HepG2 (cell line): ENCODE measurements at regions not wholly inside any gene's neighbourhood (a gene's known extent, or its start where the extent isn't known, plus 50 kb on each side); places are given as distances from the start of the nearest gene placed in this dataset.

Experiments used
- ATAC-seq: fragments of 200-7000 bp; cut with Tn5 transposase; 3 replicates; pipeline ENCODE4 v1.9.1; 2020; ENCODE audit warnings: mild to moderate bottlenecking, moderate library complexity
- BruUV-seq: library from RNA; stranded (reverse); fragments of 400-500 nt; replicated peaks from 2 replicates; lab custom pipeline; 2021; lab: Mats Ljungman, UMichigan
- CTCF ChIA-PET: fragments of 300-600 bp; formaldehyde crosslinking; extraction: SDS; loops from one replicate; lab custom pipeline; 2021; ENCODE audit warnings: low total read pairs, inconsistent platforms, low intra/inter-chr PET ratio; lab: Yijun Ruan, JAX
- POLR2A ChIA-PET: fragments of 350-600 bp; sonication (Branson Sonifier 250); formaldehyde crosslinking; loops from one replicate; lab custom pipeline; 2020; ENCODE audit warnings: antibody characterized with exemption, inconsistent platforms; lab: Yijun Ruan, JAX
- DNase-seq: peaks from one replicate; pipeline ENCODE4 v3.0.0-alpha.2; 2015; ENCODE audit warnings: low spot score
- FAIRE-seq: peaks from 3 replicates; lab custom pipeline; 2011; peaks lifted over from hg19 to GRCh38; lab: Jason Lieb, UNC
- H2AFZ ChIP-seq: one replicate; pipeline ENCODE4 v1.6.1; 2011; ENCODE audit warnings: low read length, inconsistent platforms
- H3K27ac ChIP-seq: fragments of 300-600 bp; 3 replicates; pipeline ENCODE4 v1.8.0; 2011; ENCODE audit warnings: mixed run types, mild to moderate bottlenecking, mixed read lengths, low read length, inconsistent platforms; ENCODE audit not compliant: insufficient read depth; ENCODE audit errors: extremely low read length
- H3K27me3 ChIP-seq, 2 experiments: fragments of 200-600 bp in 1 of 2; 2 replicates in 1 of 2; 3 replicates in 1 of 2; pipeline versions ENCODE4 v1.6.0 to v1.8.0; 2011; ENCODE audit warnings: low read length in 2 of 2, mild to moderate bottlenecking in 2 of 2, moderate library complexity in 2 of 2, inconsistent platforms in 1 of 2; ENCODE audit not compliant: insufficient read depth in 2 of 2, control insufficient read depth in 1 of 2
- H3K36me3 ChIP-seq, 2 experiments: fragments of 200-600 bp in 1 of 2; replicated peaks in 1 of 2; 2 replicates in 1 of 2; 3 replicates in 1 of 2; pipeline versions ENCODE4 v1.5.1 to v1.8.0; 2011; ENCODE audit warnings: low read length in 2 of 2, inconsistent platforms in 1 of 2; ENCODE audit not compliant: insufficient read depth in 2 of 2, control insufficient read depth in 1 of 2
- H3K4me1 ChIP-seq: 2 replicates; pipeline ENCODE4 v1.5.1; 2012; ENCODE audit warnings: low read length, inconsistent platforms; ENCODE audit not compliant: insufficient read depth
- H3K4me2 ChIP-seq: 2 replicates; pipeline ENCODE4 v1.6.0; 2011; ENCODE audit warnings: low read depth, low read length, inconsistent platforms
- H3K4me3 ChIP-seq, 3 experiments: fragments of 200-600 bp in 1 of 3; sonication (generic), shearing (Covaris generic) in 1 of 3; replicated peaks in 1 of 3; 2 replicates each; pipeline ENCODE4 v1.5.1; 2011 to 2016; ENCODE audit warnings: low read length in 3 of 3, inconsistent platforms in 2 of 3, low read depth in 2 of 3, mild to moderate bottlenecking in 2 of 3, control low read depth in 1 of 3, mixed read lengths in 1 of 3; ENCODE audit not compliant: insufficient read depth in 1 of 3
- H3K79me2 ChIP-seq: one replicate; pipeline ENCODE4 v1.6.1; 2011; ENCODE audit warnings: low read length, inconsistent platforms; ENCODE audit not compliant: insufficient read depth
- H3K9ac ChIP-seq: 2 replicates; pipeline ENCODE4 v1.6.0; 2011; ENCODE audit warnings: mild to moderate bottlenecking, low read depth, low read length, inconsistent platforms; ENCODE audit not compliant: insufficient read depth
- H3K9me3 ChIP-seq: 2 replicates; pipeline ENCODE4 v1.5.1; 2012; ENCODE audit warnings: mild to moderate bottlenecking, low read length
- H4K20me1 ChIP-seq: 2 replicates; pipeline ENCODE4 v1.6.0; 2011; ENCODE audit warnings: inconsistent platforms, mild to moderate bottlenecking, low read length, moderate library complexity; ENCODE audit not compliant: insufficient read depth
- JUND ChIP-seq: sonication (generic); formaldehyde crosslinking; IDR thresholded peaks from 2 replicates; pipeline ENCODE4 v1.8.0; 2022; ENCODE audit warnings: mild to moderate bottlenecking, missing genetic modification reagents
- MEF2D ChIP-seq: sonication (generic); formaldehyde crosslinking; IDR thresholded peaks from 2 replicates; pipeline ENCODE4 v1.5.1; 2020; ENCODE audit warnings: mild to moderate bottlenecking, missing genetic modification reagents
- POGZ ChIP-seq: sonication (generic); formaldehyde crosslinking; IDR thresholded peaks from 2 replicates; pipeline ENCODE4 v1.4.0; 2020; ENCODE audit warnings: mild to moderate bottlenecking, missing genetic modification reagents
- ZNF256 ChIP-seq: sonication (generic); formaldehyde crosslinking; conservative IDR thresholded peaks from 2 replicates; pipeline ENCODE4 v1.4.0; 2020; ENCODE audit warnings: missing genetic modification reagents
- ZNF512 ChIP-seq: sonication (generic); formaldehyde crosslinking; IDR thresholded peaks from 2 replicates; pipeline ENCODE4 v1.4.0; 2020; ENCODE audit warnings: mild to moderate bottlenecking, missing genetic modification reagents
- ZNF564 ChIP-seq: sonication (generic); formaldehyde crosslinking; IDR thresholded peaks from 2 replicates; pipeline ENCODE4 v1.8.1; 2023; ENCODE audit warnings: mild to moderate bottlenecking, missing genetic modification reagents
- ZNF574 ChIP-seq: sonication (generic); formaldehyde crosslinking; IDR thresholded peaks from 2 replicates; pipeline ENCODE4 v1.4.0; 2020; ENCODE audit warnings: missing genetic modification reagents
- WGBS: methylation state at CpG from one replicate; pipeline ENCODE4 v1.1.6; 2017; ENCODE audit warnings: low lambda C conversion rate; 5-methylcytosine and 5-hydroxymethylcytosine counted together
- in situ Hi-C: cut with HindIII; loops from 2 replicates; pipeline ENCODE4 v1.10.0; 2017; ENCODE audit warnings: low pct_unique_long_range_greater_than_20kb; ENCODE audit not compliant: extremely low pct_ligation_motif_present
- intact Hi-C: fragments of 100-400 bp; cut with micrococcal nuclease; formaldehyde crosslinking; loops from one replicate; pipeline ENCODE4 v1.10.0; 2022; ENCODE audit not compliant: unreplicated experiment
- TF ChIP-seq, protein P1 (sequence below): sonication (generic); formaldehyde crosslinking; IDR thresholded peaks from 2 replicates; pipeline ENCODE4 v1.9.0; 2021; ENCODE audit warnings: missing genetic modification reagents, borderline replicate concordance

DNA sequence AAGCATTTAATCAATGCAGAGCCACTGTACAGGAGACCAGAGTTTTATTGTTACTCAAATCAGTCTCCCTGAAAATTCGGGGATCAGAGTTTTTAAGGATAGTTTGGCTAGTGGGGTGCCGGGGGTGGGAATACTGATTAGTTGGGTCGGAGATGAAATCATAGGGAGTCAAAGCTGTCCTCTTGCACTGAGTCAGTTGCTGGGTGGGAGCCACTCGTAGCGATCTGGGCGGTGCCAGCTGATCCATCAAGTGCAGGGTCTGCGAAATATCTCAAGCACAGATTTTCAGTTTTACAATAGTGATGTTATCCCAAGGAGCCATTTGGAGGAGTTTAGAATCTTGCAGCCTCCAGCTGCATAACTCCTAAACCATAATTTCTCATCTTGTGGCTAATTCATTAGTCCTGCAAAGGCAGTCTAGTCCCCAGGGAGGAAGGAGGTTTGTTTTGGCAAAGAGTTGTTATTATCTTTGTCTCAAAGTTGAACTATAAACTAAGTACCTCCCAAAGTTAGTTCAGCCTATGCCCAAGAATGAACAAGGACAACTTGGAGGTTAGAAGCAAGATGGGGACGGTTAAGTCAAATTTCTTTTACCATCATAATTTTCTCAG, 169.4 kb upstream of the PLEKHG7 start:
- H4K20me1 ChIP-seq = no peaks in the 10 kb centered on the region
- H3K4me3 ChIP-seq = no peak overlapping the region
- H3K79me2 ChIP-seq = no peaks in the 10 kb centered on the region
- no peak overlapping the region for H2AFZ ChIP-seq
- DNase-seq (no peak), FAIRE-seq (no peak), ATAC-seq (no peak)
- no peaks in the 10 kb centered on the region for H3K9me3 ChIP-seq
- no peak overlapping the region for H3K9ac ChIP-seq
- H3K27me3 ChIP-seq = no peaks in the 10 kb centered on the region
- no TSS peak for BruUV-seq
- no peak overlapping the region for H3K4me2 ChIP-seq
- no peaks in the 10 kb centered on the region for H3K36me3 ChIP-seq
- intact Hi-C loops = no loop called here
- no peak overlapping the region for H3K27ac ChIP-seq
- 42% methylated on average over 8 of the region's 8 CpGs for WGBS
- no peaks in the 10 kb centered on the region for H3K4me1 ChIP-seq
- POLR2A ChIA-PET = no interaction called here
- CTCF ChIA-PET = no interaction called here
- in situ Hi-C loops = no loop called here
- TF ChIP-seq ZNF512 (CRISPR knock-in tag) (no peak), ZNF564 (CRISPR knock-in tag) (no peak), ZNF574 (CRISPR knock-in tag) (no peak), POGZ (CRISPR knock-in tag) (no peak), JUND (no peak), MEF2D (CRISPR knock-in tag) (no peak), ZNF256 (CRISPR knock-in tag) (no peak)
- TF ChIP-seq, protein P1, sequence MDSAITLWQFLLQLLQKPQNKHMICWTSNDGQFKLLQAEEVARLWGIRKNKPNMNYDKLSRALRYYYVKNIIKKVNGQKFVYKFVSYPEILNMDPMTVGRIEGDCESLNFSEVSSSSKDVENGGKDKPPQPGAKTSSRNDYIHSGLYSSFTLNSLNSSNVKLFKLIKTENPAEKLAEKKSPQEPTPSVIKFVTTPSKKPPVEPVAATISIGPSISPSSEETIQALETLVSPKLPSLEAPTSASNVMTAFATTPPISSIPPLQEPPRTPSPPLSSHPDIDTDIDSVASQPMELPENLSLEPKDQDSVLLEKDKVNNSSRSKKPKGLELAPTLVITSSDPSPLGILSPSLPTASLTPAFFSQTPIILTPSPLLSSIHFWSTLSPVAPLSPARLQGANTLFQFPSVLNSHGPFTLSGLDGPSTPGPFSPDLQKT (CRISPR knock-in tag) = no peak
